Lower leg skin (tissue), 4 donors: ENCODE measurements at regions not wholly inside any gene's neighbourhood (a gene's known extent, or its start where the extent isn't known, plus 50 kb on each side); places are given as distances from the start of the nearest gene placed in this dataset.

ENCODE experiments used
- DNase-seq, 2 donors: peaks; one replicate each; pipeline ENCODE4 v3.0.0-alpha.2; 2019; ENCODE audit warnings: low spot score in 2 of 2
- H3K4me3 ChIP-seq: fragments of 200-600 bp; sonication (generic); 2 replicates; pipeline ENCODE4 v1.5.1; 2017; ENCODE audit warnings: mild to moderate bottlenecking, low read depth; ENCODE audit not compliant: poor library complexity, severe bottlenecking
- POLR2A ChIP-seq, 2 donors: fragments of 450-650 bp; IDR thresholded peaks; one replicate each; pipeline ENCODE4 v1.6.1; 2016 to 2017; ENCODE audit warnings: antibody characterized with exemption in 2 of 2, mild to moderate bottlenecking in 1 of 2, moderate library complexity in 1 of 2
- WGBS, 2 donors: methylation state at CpG; one replicate each; pipeline ENCODE4 v1.1.5; 2018; 5-methylcytosine and 5-hydroxymethylcytosine counted together
- intact Hi-C: fragments of 100-400 bp; cut with DNase I; formaldehyde crosslinking; loops from one replicate; pipeline ENCODE4 v1.15.0; 2023; ENCODE audit warnings: low total_unique reads
- TF ChIP-seq, protein P1 (sequence below), 3 donors: fragments of 450-650 bp; IDR thresholded peaks; one replicate each; pipeline ENCODE4 v1.5.1; 2016; ENCODE audit warnings: antibody characterized with exemption in 3 of 3, mild to moderate bottlenecking in 3 of 3, moderate library complexity in 2 of 3

DNA sequence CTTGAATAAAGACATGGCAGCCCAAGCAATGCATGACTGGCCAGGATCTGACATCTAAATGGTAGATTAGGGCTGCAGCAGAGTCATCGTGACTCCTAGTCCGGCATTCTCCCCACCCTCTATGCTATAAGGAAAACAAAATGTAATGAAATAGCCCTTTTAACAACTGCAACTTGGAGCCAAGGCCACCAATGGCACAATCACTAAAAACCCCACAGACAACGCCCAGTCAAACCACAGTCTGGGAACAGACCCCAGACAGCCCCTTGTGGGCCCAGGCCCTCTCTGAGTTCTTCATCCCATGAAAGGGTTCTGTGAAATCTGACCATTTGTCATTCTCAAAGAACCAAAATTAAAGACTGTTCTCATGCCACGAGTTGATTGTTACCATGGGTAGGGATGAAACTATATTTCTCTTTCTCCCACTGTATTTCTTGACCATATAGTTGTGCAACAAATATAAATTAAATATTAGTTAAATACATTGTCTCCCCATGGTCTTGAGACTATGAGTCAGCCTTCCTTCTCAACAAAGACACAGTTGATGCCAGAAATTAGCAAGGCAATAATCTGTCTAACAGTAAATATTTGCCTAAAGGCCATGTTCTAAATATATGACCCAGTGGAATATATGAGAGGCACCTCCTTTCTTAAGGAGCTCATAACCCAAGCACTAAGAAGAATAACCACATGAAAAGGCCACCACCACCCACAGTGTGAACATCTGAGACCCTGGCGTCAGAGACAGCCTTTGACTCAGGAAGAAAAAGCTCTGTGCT is 85.6 kb upstream of the SSTR4 start:
- WGBS, 2 donors, result 65 to 73% methylated on average over 5 of the region's 5 CpGs

DNA sequence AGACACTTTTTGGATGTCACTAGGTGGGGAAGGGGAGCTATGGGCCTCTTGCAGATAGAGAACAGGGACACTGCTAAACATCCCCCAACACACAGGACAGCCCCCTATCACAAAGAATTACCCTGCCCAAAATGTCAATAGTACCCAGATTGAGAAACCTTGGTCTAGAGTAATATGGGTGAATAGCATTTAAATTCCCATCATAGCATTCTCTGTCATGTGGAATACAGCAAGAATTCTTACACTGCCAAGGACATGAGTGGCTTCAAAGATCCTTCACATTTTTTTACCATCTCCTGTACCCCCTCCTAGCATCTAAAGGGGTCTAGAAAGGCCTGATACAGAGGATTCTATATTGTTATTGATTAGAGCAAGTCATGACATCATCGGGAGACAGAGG is 83.1 kb upstream of the SSTR4 start:
- TF ChIP-seq, protein P1, sequence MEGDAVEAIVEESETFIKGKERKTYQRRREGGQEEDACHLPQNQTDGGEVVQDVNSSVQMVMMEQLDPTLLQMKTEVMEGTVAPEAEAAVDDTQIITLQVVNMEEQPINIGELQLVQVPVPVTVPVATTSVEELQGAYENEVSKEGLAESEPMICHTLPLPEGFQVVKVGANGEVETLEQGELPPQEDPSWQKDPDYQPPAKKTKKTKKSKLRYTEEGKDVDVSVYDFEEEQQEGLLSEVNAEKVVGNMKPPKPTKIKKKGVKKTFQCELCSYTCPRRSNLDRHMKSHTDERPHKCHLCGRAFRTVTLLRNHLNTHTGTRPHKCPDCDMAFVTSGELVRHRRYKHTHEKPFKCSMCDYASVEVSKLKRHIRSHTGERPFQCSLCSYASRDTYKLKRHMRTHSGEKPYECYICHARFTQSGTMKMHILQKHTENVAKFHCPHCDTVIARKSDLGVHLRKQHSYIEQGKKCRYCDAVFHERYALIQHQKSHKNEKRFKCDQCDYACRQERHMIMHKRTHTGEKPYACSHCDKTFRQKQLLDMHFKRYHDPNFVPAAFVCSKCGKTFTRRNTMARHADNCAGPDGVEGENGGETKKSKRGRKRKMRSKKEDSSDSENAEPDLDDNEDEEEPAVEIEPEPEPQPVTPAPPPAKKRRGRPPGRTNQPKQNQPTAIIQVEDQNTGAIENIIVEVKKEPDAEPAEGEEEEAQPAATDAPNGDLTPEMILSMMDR (IDR thresholded peaks at IDR 0.05), result no peak
- no peak for TF ChIP-seq POLR2A (IDR thresholded peaks at IDR 0.05)
- DNase-seq, result no peak
- H3K4me3 ChIP-seq, result no peak overlapping the region
- WGBS, 2 donors, result 94% methylated on average over 1 of the region's 1 CpG
- intact Hi-C loops, result no loop called here

More for the DNA sequence above, 85.6 kb upstream of the SSTR4 start:
- H3K4me3 ChIP-seq, result no peak overlapping the region
- TF ChIP-seq, protein P1 (IDR thresholded peaks at IDR 0.05), result no peak
- TF ChIP-seq POLR2A (IDR thresholded peaks at IDR 0.05), result no peak
- intact Hi-C loops, result loop anchor here (5.0 kb wide), 1 partner anchor 1947 kb away; no protein-coding TSS in a partner anchor
- DNase-seq, result no peak

DNA sequence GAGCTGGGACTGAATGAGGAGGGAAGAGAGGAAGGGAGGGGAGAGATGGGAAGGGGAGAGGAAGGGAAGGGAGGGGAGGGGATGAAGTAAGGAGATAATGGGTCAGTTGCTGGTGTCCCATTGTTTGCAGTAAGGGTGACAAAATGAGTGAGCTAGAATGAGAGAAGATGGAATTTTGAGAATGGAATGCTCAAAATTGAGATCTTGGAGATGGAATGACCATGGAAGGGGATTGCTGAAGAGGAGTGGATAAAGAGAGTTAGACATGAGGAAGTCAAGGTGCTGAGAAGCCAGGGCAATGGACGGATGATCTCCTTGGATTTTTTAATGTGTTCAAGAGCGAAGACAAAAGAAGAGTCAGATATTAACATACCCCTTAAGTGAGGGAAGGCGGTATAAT is 80.5 kb upstream of the SSTR4 start:
- DNase-seq, result no peak
- no peak overlapping the region for H3K4me3 ChIP-seq
- WGBS, 2 donors, result 92 to 95% methylated on average over 3 of the region's 3 CpGs
- intact Hi-C loops, result no loop called here
- TF ChIP-seq, protein P1 (IDR thresholded peaks at IDR 0.05), result no peak
- TF ChIP-seq POLR2A (IDR thresholded peaks at IDR 0.05), result no peak

DNA sequence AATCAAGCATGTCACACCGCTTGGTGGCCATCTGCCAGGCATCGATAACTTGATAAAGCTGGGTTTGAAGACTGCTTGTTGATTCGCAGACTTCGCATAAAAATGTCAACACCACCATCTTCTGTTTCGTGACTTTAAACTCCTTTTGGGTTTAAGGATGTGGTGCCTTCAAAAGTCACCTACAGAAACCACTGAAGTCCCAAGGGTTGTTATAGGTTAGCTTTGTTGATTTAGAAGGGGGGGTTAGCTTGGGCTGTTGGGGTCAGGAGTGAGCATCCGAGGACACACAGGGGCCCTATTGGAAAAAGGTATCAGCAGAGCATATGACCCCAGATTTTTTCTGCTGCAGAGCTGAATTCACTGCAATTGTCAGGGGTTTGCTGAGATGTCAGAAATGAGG is 76.7 kb upstream of the SSTR4 start:
- no peak overlapping the region for H3K4me3 ChIP-seq
- no peak for TF ChIP-seq POLR2A (IDR thresholded peaks at IDR 0.05)
- TF ChIP-seq, protein P1 (IDR thresholded peaks at IDR 0.05), result no peak
- WGBS, 2 donors, result 72 to 77% methylated on average over 6 of the region's 6 CpGs
- no peak for DNase-seq
- intact Hi-C loops, result no loop called here

DNA sequence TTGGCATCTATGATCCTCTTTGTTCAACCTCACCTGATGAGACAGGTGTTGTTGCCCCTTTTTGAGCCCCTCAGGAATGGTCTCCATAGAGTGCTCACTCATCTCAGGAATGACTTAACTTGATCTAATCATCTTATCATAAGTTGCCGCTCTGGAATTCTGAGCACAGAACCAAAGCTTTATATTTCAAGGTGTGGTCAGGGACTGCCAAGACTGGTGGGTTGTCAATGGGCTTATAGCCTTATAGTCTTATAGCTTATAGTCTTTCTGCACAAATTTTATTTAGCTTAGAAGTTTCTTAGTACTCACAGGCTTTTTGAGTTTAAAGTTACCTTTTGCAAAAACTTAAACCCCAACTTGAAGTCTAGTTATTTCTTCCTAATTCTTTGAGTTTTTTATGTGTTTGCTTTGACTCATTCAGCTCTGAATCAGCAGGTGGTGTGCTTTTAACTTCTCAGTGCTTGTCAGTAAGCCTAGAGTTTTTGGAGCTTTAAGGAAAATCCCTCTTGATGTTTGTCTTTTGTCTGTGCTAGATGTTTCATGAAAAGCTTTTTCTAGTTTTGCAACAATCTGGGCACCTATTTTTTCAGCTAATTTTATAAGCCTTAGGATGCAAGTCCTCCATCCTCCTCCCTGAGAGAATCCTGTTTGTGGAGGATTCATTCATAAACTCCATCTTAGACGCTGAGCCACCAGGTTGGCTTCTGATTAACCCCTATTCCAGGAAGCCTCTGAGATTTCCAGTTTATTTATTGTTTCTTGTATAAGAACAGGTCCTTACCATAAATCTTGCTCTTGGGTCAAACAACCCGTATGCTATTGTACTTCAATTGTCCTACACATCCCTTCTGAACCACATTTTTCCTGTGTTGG is 72.3 kb upstream of the SSTR4 start:
- 72 to 78% methylated on average over 3 of the region's 3 CpGs for WGBS, 2 donors

More for the DNA sequence above, 72.3 kb upstream of the SSTR4 start:
- no peak for DNase-seq
- no peak for TF ChIP-seq POLR2A (IDR thresholded peaks at IDR 0.05)
- TF ChIP-seq, protein P1 (IDR thresholded peaks at IDR 0.05), result no peak
- intact Hi-C loops, result no loop called here
- no peak overlapping the region for H3K4me3 ChIP-seq
